ENCODE measurements at regions not wholly inside any gene's neighbourhood (a gene's known extent, or its start where the extent isn't known, plus 50 kb on each side); places are given as distances from the start of the nearest gene placed in this dataset.

GRCh38 chr14:76599559-76600287 is 161.5 kb upstream of the VASH1 start:
- H3K9me2 ChIP-seq = no peaks in the 10 kb centered on the region
- no peaks in the 10 kb centered on the region for H3F3A ChIP-seq (replicated peaks; ENCODE audit: insufficient read depth)
- no peaks in the 10 kb centered on the region for H3K27me3 ChIP-seq (ENCODE audit: insufficient read depth)
- no peak overlapping the region for H3K4me3 ChIP-seq (ENCODE audit: low read depth in 2 of 2, low read length in 1 of 2)
- 42% methylated on average over 13 of the region's 13 CpGs for WGBS (ENCODE audit: low lambda C conversion rate)
- no peak overlapping the region for H3K9ac ChIP-seq
- POLR2A ChIA-PET = no interaction called here
- TF ChIP-seq, protein P1, sequence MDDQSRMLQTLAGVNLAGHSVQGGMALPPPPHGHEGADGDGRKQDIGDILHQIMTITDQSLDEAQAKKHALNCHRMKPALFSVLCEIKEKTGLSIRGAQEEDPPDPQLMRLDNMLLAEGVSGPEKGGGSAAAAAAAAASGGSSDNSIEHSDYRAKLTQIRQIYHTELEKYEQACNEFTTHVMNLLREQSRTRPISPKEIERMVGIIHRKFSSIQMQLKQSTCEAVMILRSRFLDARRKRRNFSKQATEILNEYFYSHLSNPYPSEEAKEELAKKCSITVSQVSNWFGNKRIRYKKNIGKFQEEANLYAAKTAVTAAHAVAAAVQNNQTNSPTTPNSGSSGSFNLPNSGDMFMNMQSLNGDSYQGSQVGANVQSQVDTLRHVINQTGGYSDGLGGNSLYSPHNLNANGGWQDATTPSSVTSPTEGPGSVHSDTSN (IDR thresholded peaks at IDR 0.05) = no peak
- H2AFZ ChIP-seq (ENCODE audit: low read depth) = no peak overlapping the region
- no peaks in the 10 kb centered on the region for H3K79me2 ChIP-seq (ENCODE audit: insufficient read depth)
- H3K4me1 ChIP-seq (ENCODE audit: control insufficient read depth in 1 of 2, insufficient read depth in 2 of 2, low read depth in 1 of 2, low read length in 1 of 2) = no peaks in the 10 kb centered on the region
- H3K9me3 ChIP-seq = no peaks in the 10 kb centered on the region
- no peaks in the 10 kb centered on the region for H4K20me1 ChIP-seq (ENCODE audit: insufficient read depth)
- no peak overlapping the region for H3K4me2 ChIP-seq
- no peak overlapping the region for H3K27ac ChIP-seq (ENCODE audit: low read depth in 2 of 2, low read length in 1 of 2)
- CTCF ChIA-PET = interaction anchor here (1.2 kb wide), 1 partner anchor 22 kb away, joined by 4 read pairs; no protein-coding TSS in a partner anchor
- DNase-seq = no peak
- H3K36me3 ChIP-seq (replicated peaks in 1 of 2; ENCODE audit: control insufficient read depth in 1 of 2, insufficient read depth in 2 of 2, low read length in 1 of 2) = no peaks in the 10 kb centered on the region

DNA sequence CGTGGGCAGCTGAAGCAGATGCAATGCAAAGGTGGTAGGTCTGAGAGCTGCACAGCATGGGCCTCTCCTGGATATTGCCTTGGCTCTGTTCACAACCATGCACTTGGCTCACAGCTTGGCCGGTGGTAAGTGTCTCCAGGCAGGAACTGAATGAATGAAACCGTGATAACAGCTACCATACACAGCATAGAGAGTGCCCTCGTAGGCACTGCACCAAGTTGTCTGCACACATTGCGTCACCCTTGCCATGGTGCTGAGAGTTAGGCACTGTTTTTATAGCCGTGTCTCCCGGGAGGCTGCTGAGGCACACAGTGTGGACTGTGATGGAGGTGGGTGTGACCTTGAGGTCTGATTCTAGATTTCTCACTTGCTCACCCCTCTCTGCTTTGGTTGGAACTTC is 157.6 kb upstream of the VASH1 start:
- Histone ChIP-seq H2AFZ (ENCODE audit: low read depth) (no peak overlapping the region), H3K36me3 (replicated peaks in 1 of 2; ENCODE audit: control insufficient read depth in 1 of 2, insufficient read depth in 2 of 2, low read length in 1 of 2) (no peaks in the 10 kb centered on the region), H4K20me1 (ENCODE audit: insufficient read depth) (no peaks in the 10 kb centered on the region), H3K4me3 (ENCODE audit: low read depth in 2 of 2, low read length in 1 of 2) (no peak overlapping the region), H3K27ac (ENCODE audit: low read depth in 2 of 2, low read length in 1 of 2) (no peak overlapping the region), H3K79me2 (ENCODE audit: insufficient read depth) (no peaks in the 10 kb centered on the region), H3K9me3 (no peaks in the 10 kb centered on the region), H3K9me2 (no peaks in the 10 kb centered on the region), H3K9ac (no peak overlapping the region), H3K4me1 (ENCODE audit: control insufficient read depth in 1 of 2, insufficient read depth in 2 of 2, low read depth in 1 of 2, low read length in 1 of 2) (no peaks in the 10 kb centered on the region), H3K27me3 (ENCODE audit: insufficient read depth) (no peaks in the 10 kb centered on the region), H3F3A (replicated peaks; ENCODE audit: insufficient read depth) (no peaks in the 10 kb centered on the region), H3K4me2 (no peak overlapping the region)
- ChIA-PET CTCF (interaction anchor here (0.8 to 1.2 kb wide), 3 partner anchors 44 to 553 kb away, joined by 3 read pairs; no protein-coding TSS in a partner anchor), POLR2A (no interaction called here)
- 28% methylated on average over 4 of the region's 7 CpGs for WGBS (ENCODE audit: low lambda C conversion rate)
- DNase-seq = no peak
- TF ChIP-seq POLR2AphosphoS5 (IDR thresholded peaks at IDR 0.05; ENCODE audit: low read depth, low read length) = no peak
- TF ChIP-seq NRF1 (IDR thresholded peaks at IDR 0.05; ENCODE audit: low read depth, low read length) = no peak
- no peak for TF ChIP-seq YY1 (IDR thresholded peaks at IDR 0.05; ENCODE audit: low read depth)
- TF ChIP-seq JUND (IDR thresholded peaks at IDR 0.05) = no peak
- TF ChIP-seq SIN3A (IDR thresholded peaks at IDR 0.05; ENCODE audit: borderline replicate concordance, low read depth, low read length) = no peak
- TF ChIP-seq TCF12 (IDR thresholded peaks at IDR 0.05) = no peak

DNA sequence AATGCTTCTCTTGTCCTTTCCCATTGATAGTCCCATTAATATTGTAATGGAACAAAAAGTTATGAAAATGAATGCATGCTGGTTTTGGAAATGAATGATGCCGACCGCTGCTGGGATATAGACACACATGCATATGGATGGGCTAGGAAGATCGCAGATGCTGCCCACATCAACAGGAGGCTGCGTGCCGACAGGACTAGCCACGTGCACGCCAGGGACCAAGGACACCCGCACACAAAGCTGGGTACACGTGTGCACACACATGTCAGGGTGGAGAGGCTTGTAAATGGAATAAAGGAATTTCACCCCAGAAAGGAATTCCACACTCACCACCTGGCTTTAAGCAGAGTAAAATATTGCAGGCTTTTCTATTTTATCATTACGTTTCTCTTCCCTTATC is 153.8 kb upstream of the VASH1 start:
- H2AFZ ChIP-seq (ENCODE audit: low read depth) = no peak overlapping the region
- H3K9me2 ChIP-seq = no peaks in the 10 kb centered on the region
- H3K4me2 ChIP-seq = no peak overlapping the region
- no peak overlapping the region for H3K4me3 ChIP-seq (ENCODE audit: low read depth in 2 of 2, low read length in 1 of 2)
- CTCF ChIA-PET = no interaction called here
- H3K4me1 ChIP-seq (ENCODE audit: control insufficient read depth in 1 of 2, insufficient read depth in 2 of 2, low read depth in 1 of 2, low read length in 1 of 2) = no peaks in the 10 kb centered on the region
- H4K20me1 ChIP-seq (ENCODE audit: insufficient read depth) = no peaks in the 10 kb centered on the region
- TF ChIP-seq, protein P1 (IDR thresholded peaks at IDR 0.05) = no peak
- no peak for TF ChIP-seq YY1 (IDR thresholded peaks at IDR 0.05; ENCODE audit: low read depth)
- no peak for TF ChIP-seq ELF1 (IDR thresholded peaks at IDR 0.05)
- no peak for TF ChIP-seq POLR2AphosphoS5 (IDR thresholded peaks at IDR 0.05; ENCODE audit: low read depth, low read length)
- TF ChIP-seq, protein P2, sequence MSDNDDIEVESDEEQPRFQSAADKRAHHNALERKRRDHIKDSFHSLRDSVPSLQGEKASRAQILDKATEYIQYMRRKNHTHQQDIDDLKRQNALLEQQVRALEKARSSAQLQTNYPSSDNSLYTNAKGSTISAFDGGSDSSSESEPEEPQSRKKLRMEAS (IDR thresholded peaks at IDR 0.05; ENCODE audit: low read depth) = no peak
- TF ChIP-seq MEF2A (IDR thresholded peaks at IDR 0.05; ENCODE audit: borderline replicate concordance, low read depth) = no peak
- TF ChIP-seq SIN3A (IDR thresholded peaks at IDR 0.05; ENCODE audit: borderline replicate concordance, low read depth, low read length) = no peak
- no peak for TF ChIP-seq RFX5 (IDR thresholded peaks at IDR 0.05; ENCODE audit: low read length)
- TF ChIP-seq SMC3 (IDR thresholded peaks at IDR 0.05; ENCODE audit: low read depth, low read length) = no peak
- no peak for TF ChIP-seq GATA2 (CRISPR knock-in tag; IDR thresholded peaks at IDR 0.05)
- no peak for TF ChIP-seq NRF1 (IDR thresholded peaks at IDR 0.05; ENCODE audit: low read depth, low read length)
- H3K27ac ChIP-seq (ENCODE audit: low read depth in 2 of 2, low read length in 1 of 2) = no peak overlapping the region
- no peak for DNase-seq
- no peaks in the 10 kb centered on the region for H3K36me3 ChIP-seq (replicated peaks in 1 of 2; ENCODE audit: control insufficient read depth in 1 of 2, insufficient read depth in 2 of 2, low read length in 1 of 2)
- no peaks in the 10 kb centered on the region for H3K27me3 ChIP-seq (ENCODE audit: insufficient read depth)
- no peaks in the 10 kb centered on the region for H3K9me3 ChIP-seq
- POLR2A ChIA-PET = no interaction called here
- WGBS (ENCODE audit: low lambda C conversion rate) = 43% methylated on average over 10 of the region's 10 CpGs
- no peak overlapping the region for H3K9ac ChIP-seq
- no peaks in the 10 kb centered on the region for H3F3A ChIP-seq (replicated peaks; ENCODE audit: insufficient read depth)
- H3K79me2 ChIP-seq (ENCODE audit: insufficient read depth) = no peaks in the 10 kb centered on the region
